ENCODE measurements at regions not wholly inside any gene's neighbourhood (a gene's known extent, or its start where the extent isn't known, plus 50 kb on each side); places are given as distances from the start of the nearest gene placed in this dataset.
"Not testable (repeated sequence)": the region's sequence is repeated elsewhere in the genome, so short reads cannot be mapped to it uniquely, and the experiment has no call there.

DNA sequence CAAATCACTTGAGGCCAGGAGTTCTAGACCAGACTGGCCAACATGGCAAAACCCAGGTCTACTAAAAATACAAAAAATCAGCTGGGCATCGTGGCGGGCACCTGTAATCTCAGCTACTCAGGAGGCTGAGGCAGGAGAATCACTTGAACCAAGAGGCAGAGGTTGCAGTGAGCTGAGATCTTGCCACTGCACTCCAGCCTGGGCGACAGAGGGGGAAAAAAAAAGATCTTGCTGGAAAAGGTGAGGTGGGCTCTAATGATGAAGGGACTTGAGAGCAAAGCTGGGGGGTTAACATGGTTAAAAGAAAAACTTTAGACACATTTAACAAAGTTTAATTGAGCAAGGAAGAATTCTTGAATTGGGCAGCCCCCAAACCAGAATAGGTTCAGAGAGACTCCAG lies 121.8 kb downstream of the BANF2 start:
- not testable (repeated sequence) for H3K4me3 ChIP-seq (ENCODE audit: low read depth, low read length); H3K4me1 ChIP-seq (ENCODE audit: control insufficient read depth, insufficient read depth, low read length, poor library complexity, severe bottlenecking); ATAC-seq (ENCODE audit: low read depth in 2 of 2); H3K9me3 Mint-ChIP-seq; H3K27me3 ChIP-seq (ENCODE audit: control insufficient read depth, insufficient read depth, low read length); H3K4me3 Mint-ChIP-seq; H3K27me3 Mint-ChIP-seq; H3K9me3 ChIP-seq (ENCODE audit: control insufficient read depth in 2 of 2, low read length in 2 of 2); H3K27ac Mint-ChIP-seq; H3K36me3 Mint-ChIP-seq; DNase-seq; H3K36me3 ChIP-seq (ENCODE audit: control insufficient read depth, insufficient read depth, low read length); H3K4me1 Mint-ChIP-seq; H3K27ac ChIP-seq (ENCODE audit: insufficient read depth, low read length, poor library complexity, severe bottlenecking)

DNA sequence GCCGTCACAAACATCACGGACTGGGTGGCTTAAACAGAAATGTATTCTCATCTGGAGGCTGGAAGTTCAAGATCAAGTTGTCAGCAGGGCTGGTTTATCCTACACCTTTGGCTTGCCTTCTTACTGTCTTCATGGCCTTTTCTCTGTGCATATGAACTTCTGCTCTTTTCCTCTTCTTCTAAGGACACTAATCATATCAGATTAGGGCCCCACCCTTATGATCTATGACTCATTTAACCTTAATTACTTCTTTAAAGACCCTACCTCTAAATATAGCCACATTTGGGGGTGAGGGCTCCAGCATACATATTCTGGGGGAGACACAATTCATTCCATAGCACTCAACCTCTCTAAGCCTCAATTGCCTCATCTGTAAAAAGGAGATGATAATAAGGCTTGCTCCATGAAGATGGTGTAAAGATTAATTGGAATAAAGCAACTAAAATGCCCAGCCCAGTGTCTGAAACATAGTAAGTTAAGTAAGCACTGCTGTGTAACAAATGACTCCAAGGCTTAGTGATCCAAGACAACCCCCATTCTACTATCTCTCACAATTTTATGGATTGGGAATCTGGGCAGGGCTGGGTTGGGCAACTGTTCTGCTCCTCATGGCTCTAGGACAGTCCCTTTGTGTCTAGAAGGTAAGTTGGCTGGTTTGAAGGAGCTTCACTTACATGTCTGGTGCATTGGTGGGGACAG lies 119.8 kb downstream of the BANF2 start:
- no peaks in the 10 kb centered on the region for H3K36me3 Mint-ChIP-seq
- H3K4me1 Mint-ChIP-seq = peaks cover 0 to 2% (median 0%) of the 10 kb centered on the region in 4 donors

DNA sequence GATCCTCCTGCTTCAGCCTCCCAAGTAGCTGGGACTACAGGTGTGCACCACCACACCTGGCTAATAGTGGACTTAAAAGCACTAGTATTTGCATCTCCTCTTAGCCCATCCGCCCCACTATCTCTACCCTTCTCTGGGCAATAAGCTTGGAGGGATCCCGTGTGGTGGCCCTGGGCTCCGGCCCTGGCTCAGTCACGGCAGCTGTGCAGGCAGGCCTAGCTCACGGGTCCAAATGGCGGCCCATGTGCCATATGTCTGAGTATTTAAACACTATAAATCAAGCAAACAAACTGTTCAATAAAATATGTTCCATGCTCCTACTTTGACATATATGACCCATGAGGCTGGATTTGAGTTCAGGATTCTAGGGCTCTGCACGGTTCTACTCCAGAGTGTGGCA lies 118.4 kb downstream of the BANF2 start:
- no peaks in the 10 kb centered on the region for H3K27me3 ChIP-seq (ENCODE audit: control insufficient read depth, insufficient read depth, low read length)
- Mint-ChIP-seq H3K36me3 (no peaks in the 10 kb centered on the region), H3K4me1 (peaks cover 0 to 2% (median 0%) of the 10 kb centered on the region in 4 donors), H3K4me3 (no peak overlapping the region), H3K27me3 (no peaks in the 10 kb centered on the region), H3K9me3 (peaks cover 0 to 9% (median 2%) of the 10 kb centered on the region in 7 donors), H3K27ac (no peak overlapping the region)
- no peaks in the 10 kb centered on the region for H3K36me3 ChIP-seq (ENCODE audit: control insufficient read depth, insufficient read depth, low read length)
- H3K9me3 ChIP-seq (ENCODE audit: control insufficient read depth in 2 of 2, low read length in 2 of 2) = peaks cover 0 to 10% of the 10 kb centered on the region in 2 experiments
- H3K4me1 ChIP-seq (ENCODE audit: control insufficient read depth, insufficient read depth, low read length, poor library complexity, severe bottlenecking) = no peaks in the 10 kb centered on the region
- H3K4me3 ChIP-seq (ENCODE audit: low read depth, low read length) = no peak overlapping the region
- no peak for ATAC-seq (ENCODE audit: low read depth in 2 of 2)
- no peak overlapping the region for H3K27ac ChIP-seq (ENCODE audit: insufficient read depth, low read length, poor library complexity, severe bottlenecking)
- DNase-seq = no peak

More for the DNA sequence above, 119.8 kb downstream of the BANF2 start:
- DNase-seq (no peak), ATAC-seq (ENCODE audit: low read depth in 2 of 2) (no peak)
- Histone ChIP-seq H3K4me1 (ENCODE audit: control insufficient read depth, insufficient read depth, low read length, poor library complexity, severe bottlenecking) (no peaks in the 10 kb centered on the region), H3K27me3 (ENCODE audit: control insufficient read depth, insufficient read depth, low read length) (no peaks in the 10 kb centered on the region), H3K9me3 (ENCODE audit: control insufficient read depth in 2 of 2, low read length in 2 of 2) (peaks cover 0 to 10% of the 10 kb centered on the region in 2 experiments), H3K4me3 (ENCODE audit: low read depth, low read length) (no peak overlapping the region), H3K36me3 (ENCODE audit: control insufficient read depth, insufficient read depth, low read length) (no peaks in the 10 kb centered on the region), H3K27ac (ENCODE audit: insufficient read depth, low read length, poor library complexity, severe bottlenecking) (no peak overlapping the region)
- Mint-ChIP-seq H3K4me3 (no peak overlapping the region), H3K27me3 (no peaks in the 10 kb centered on the region), H3K9me3 (peaks cover 0 to 9% (median 2%) of the 10 kb centered on the region in 7 donors), H3K27ac (no peak overlapping the region)

DNA sequence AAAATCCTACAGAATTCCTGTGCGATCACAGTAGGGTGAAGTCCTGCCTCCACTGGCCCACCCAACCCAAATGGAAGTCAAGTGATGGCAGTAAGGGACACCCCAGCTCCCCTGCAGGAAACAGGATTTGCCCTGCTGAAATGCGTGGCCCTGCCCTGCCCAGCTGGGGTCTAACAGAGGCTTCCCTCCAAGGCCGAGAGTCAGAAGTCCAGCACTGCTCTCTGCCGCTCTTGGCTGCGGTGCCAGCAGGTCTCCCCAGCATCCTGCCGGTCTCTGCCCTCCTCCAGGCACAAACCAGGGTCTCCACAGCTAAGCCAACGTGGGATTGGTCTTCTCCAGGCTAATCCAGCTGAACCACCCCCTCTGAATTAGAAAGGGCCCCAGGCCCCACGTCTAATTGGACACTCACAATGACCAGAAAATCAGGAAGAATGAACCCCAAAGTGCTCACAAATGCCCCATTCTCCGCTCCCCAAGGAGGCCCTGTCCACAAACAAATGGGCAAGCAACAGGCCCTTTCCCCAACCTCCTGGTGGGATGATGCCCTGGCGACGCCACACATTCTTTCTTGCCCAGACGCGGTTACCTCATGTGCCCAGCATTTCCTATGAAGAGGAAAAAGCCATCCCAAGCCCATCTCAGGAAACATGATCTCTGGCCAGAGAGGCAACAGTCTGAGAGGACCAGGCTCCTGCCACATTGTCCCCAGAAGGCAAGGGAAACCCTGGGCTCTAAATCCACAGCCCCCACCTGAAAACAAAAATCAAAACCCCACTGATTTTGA lies 117.2 kb downstream of the BANF2 start:
- peaks cover 0 to 2% (median 0%) of the 10 kb centered on the region in 4 donors for H3K4me1 Mint-ChIP-seq

DNA sequence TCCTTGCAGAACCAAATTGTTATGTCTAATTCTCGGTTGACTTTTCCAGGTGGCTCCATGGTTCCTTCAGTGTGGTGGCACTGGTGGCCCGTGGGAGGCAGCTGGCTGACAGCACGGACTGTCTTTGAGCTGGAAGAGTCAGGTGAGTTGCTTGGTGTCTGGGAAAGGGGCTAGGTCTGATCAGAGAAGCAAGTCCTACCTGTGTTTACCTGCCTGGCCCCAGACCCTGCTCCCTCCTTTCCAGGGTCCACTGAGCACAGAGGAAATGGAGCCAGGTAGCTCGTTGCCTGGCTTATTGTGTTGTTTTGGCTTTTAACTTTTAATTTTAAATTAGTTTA lies 111.8 kb downstream of the BANF2 start:
- Mint-ChIP-seq H3K4me3 (no peak overlapping the region), H3K27me3 (peaks cover 4% of the 10 kb centered on the region), H3K4me1 (no peaks in the 10 kb centered on the region), H3K36me3 (no peaks in the 10 kb centered on the region), H3K9me3 (peaks cover 0 to 1% (median 0%) of the 10 kb centered on the region in 7 donors), H3K27ac (no peak overlapping the region)
- H3K4me1 ChIP-seq (ENCODE audit: control insufficient read depth, insufficient read depth, low read length, poor library complexity, severe bottlenecking) = no peaks in the 10 kb centered on the region
- H3K36me3 ChIP-seq (ENCODE audit: control insufficient read depth, insufficient read depth, low read length) = no peaks in the 10 kb centered on the region
- no peaks in the 10 kb centered on the region for H3K27me3 ChIP-seq (ENCODE audit: control insufficient read depth, insufficient read depth, low read length)
- ATAC-seq (ENCODE audit: low read depth in 2 of 2) (no peak), DNase-seq (no peak)
- no peaks in the 10 kb centered on the region for H3K9me3 ChIP-seq (ENCODE audit: control insufficient read depth in 2 of 2, low read length in 2 of 2)
- no peak overlapping the region for H3K4me3 ChIP-seq (ENCODE audit: low read depth, low read length)
- H3K27ac ChIP-seq (ENCODE audit: insufficient read depth, low read length, poor library complexity, severe bottlenecking) = no peak overlapping the region

More for the DNA sequence above, 117.2 kb downstream of the BANF2 start:
- no peak overlapping the region for H3K4me3 ChIP-seq (ENCODE audit: low read depth, low read length)
- H3K27me3 Mint-ChIP-seq = no peaks in the 10 kb centered on the region
- H3K27me3 ChIP-seq (ENCODE audit: control insufficient read depth, insufficient read depth, low read length) = no peaks in the 10 kb centered on the region
- H3K4me3 Mint-ChIP-seq = no peak overlapping the region
- no peaks in the 10 kb centered on the region for H3K36me3 Mint-ChIP-seq
- ATAC-seq (ENCODE audit: low read depth in 2 of 2) (no peak), DNase-seq (no peak)
- H3K27ac ChIP-seq (ENCODE audit: insufficient read depth, low read length, poor library complexity, severe bottlenecking) = no peak overlapping the region
- H3K36me3 ChIP-seq (ENCODE audit: control insufficient read depth, insufficient read depth, low read length) = no peaks in the 10 kb centered on the region
- H3K27ac Mint-ChIP-seq = no peak overlapping the region
- peaks cover 0 to 9% (median 2%) of the 10 kb centered on the region in 7 donors for H3K9me3 Mint-ChIP-seq
- H3K9me3 ChIP-seq (ENCODE audit: control insufficient read depth in 2 of 2, low read length in 2 of 2) = peaks cover 0 to 10% of the 10 kb centered on the region in 2 experiments
- H3K4me1 ChIP-seq (ENCODE audit: control insufficient read depth, insufficient read depth, low read length, poor library complexity, severe bottlenecking) = no peaks in the 10 kb centered on the region

DNA sequence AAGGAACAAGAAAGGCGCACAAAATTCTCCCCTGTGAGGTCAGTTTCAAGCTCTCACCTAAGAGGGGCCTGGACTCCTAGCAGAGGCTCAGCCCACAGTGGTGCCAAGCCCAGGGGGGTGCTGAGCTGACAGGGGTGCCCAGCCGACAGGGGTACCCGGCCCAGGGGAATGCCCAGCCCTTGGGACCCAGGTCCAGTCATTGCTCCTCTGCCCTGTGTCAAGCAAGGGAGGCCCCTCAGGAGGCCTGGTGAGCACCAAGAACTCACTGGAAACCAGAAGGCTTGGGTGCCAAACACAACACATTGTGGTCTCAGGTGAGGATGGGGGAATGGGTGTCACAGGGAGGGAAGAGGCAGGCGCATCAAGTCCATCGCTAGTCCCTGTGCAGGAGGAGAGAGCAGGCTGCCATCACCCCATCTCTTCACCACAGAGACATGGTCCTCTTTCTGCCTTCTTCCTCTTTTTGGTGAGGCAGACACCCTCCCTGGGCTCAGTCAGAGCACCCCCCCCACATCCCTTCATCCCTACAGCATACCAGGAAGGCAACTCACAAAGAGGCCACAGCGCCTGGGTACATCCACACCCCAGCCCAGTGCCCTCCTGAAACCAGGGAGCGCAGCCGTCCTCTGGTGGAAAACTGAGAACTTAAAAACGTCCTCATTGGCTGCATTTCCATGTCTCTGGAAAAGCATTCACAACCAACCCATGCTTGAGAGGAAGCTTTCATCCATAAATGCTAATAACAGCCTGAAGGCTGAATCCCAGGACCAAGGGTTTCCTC lies 111.3 kb downstream of the BANF2 start:
- Histone ChIP-seq H3K9me3 (ENCODE audit: control insufficient read depth in 2 of 2, low read length in 2 of 2) (no peaks in the 10 kb centered on the region), H3K36me3 (ENCODE audit: control insufficient read depth, insufficient read depth, low read length) (no peaks in the 10 kb centered on the region), H3K4me3 (ENCODE audit: low read depth, low read length) (no peak overlapping the region), H3K4me1 (ENCODE audit: control insufficient read depth, insufficient read depth, low read length, poor library complexity, severe bottlenecking) (no peaks in the 10 kb centered on the region), H3K27me3 (ENCODE audit: control insufficient read depth, insufficient read depth, low read length) (no peaks in the 10 kb centered on the region), H3K27ac (ENCODE audit: insufficient read depth, low read length, poor library complexity, severe bottlenecking) (no peak overlapping the region)
- Mint-ChIP-seq H3K4me1 (no peaks in the 10 kb centered on the region), H3K27ac (no peak overlapping the region), H3K36me3 (no peaks in the 10 kb centered on the region), H3K4me3 (no peak overlapping the region), H3K27me3 (peaks cover 4% of the 10 kb centered on the region), H3K9me3 (peaks cover 0 to 1% (median 0%) of the 10 kb centered on the region in 7 donors)
- no peak for ATAC-seq (ENCODE audit: low read depth in 2 of 2)
- DNase-seq = no peak

DNA sequence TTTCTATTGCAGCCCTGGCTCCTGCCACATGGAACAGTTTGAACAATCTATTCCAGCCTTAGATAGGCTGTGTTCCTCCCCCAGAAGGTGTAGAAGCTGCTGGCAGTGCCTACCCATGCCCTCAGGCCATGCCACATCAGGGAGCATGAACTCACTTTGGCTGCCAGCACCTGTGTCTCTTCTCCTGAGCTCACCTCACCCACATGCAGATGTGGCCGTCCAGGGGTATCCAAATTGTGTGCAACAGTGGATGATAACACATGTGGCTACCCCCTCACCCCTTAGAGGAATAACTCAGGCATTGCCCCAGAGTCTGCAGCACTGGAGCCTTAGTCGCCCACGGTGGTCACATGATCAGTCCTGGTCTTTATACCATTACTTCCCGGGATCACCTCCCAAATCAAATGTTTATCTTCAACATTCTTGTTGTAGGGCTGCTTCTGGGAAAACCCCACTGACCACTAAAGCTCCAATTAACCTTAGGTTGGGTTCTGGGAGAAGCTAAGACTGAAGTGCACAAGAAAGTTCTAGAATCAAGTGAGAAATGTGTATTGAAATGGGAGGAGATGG lies 110.4 kb downstream of the BANF2 start:
- Histone ChIP-seq H3K27me3 (ENCODE audit: control insufficient read depth, insufficient read depth, low read length) (no peaks in the 10 kb centered on the region), H3K9me3 (ENCODE audit: control insufficient read depth in 2 of 2, low read length in 2 of 2) (no peaks in the 10 kb centered on the region), H3K27ac (ENCODE audit: insufficient read depth, low read length, poor library complexity, severe bottlenecking) (no peak overlapping the region), H3K36me3 (ENCODE audit: control insufficient read depth, insufficient read depth, low read length) (no peaks in the 10 kb centered on the region), H3K4me3 (ENCODE audit: low read depth, low read length) (no peak overlapping the region), H3K4me1 (ENCODE audit: control insufficient read depth, insufficient read depth, low read length, poor library complexity, severe bottlenecking) (no peaks in the 10 kb centered on the region)
- no peaks in the 10 kb centered on the region for H3K4me1 Mint-ChIP-seq
- ATAC-seq (ENCODE audit: low read depth in 2 of 2) (no peak), DNase-seq (no peak)
- H3K27me3 Mint-ChIP-seq = peaks cover 4% of the 10 kb centered on the region
- no peak overlapping the region for H3K27ac Mint-ChIP-seq
- no peaks in the 10 kb centered on the region for H3K9me3 Mint-ChIP-seq
- H3K4me3 Mint-ChIP-seq = no peak overlapping the region
- no peaks in the 10 kb centered on the region for H3K36me3 Mint-ChIP-seq

Measured in CD4-positive, CD25-positive, alpha-beta regulatory T cell (primary cell).